Bronchial epithelial cell (primary cell): ENCODE measurements at regions not wholly inside any gene's neighbourhood (a gene's known extent, or its start where the extent isn't known, plus 50 kb on each side); places are given as distances from the start of the nearest gene placed in this dataset.
"Not testable (repeated sequence)": the region's sequence is repeated elsewhere in the genome, so short reads cannot be mapped to it uniquely, and the experiment has no call there.

Experiments
- DNase-seq: peaks from one replicate; pipeline ENCODE4 v3.0.0-alpha.2; 2010; ENCODE audit warnings: low read depth
- FAIRE-seq: peaks from 2 replicates; lab custom pipeline; 2011; peaks lifted over from hg19 to GRCh38; lab: Jason Lieb, UNC
- H3K27me3 ChIP-seq: 2 replicates; pipeline ENCODE4 v1.5.1; 2011; ENCODE audit warnings: low read length; ENCODE audit not compliant: control insufficient read depth, insufficient read depth
- H3K36me3 ChIP-seq: 2 replicates; pipeline ENCODE4 v1.5.1; 2011; ENCODE audit warnings: low read length; ENCODE audit not compliant: control insufficient read depth, insufficient read depth
- H3K4me3 ChIP-seq: 2 replicates; pipeline ENCODE4 v1.5.1; 2011; ENCODE audit warnings: mild to moderate bottlenecking, low read depth, low read length, control low read depth
- CTCF ChIP-seq: IDR thresholded peaks from 2 replicates; pipeline ENCODE4 v1.5.1; 2011; ENCODE audit warnings: mild to moderate bottlenecking, moderate library complexity, low read length, control low read depth, inconsistent platforms; ENCODE audit not compliant: insufficient read depth, severe bottlenecking

GRCh38 chr4:134700251-134700650 is 498.7 kb upstream of the PABPC4L start:
- no peaks in the 10 kb centered on the region for H3K36me3 ChIP-seq
- TF ChIP-seq CTCF: no peak
- FAIRE-seq (no peak), DNase-seq (no peak)
- no peak overlapping the region for H3K4me3 ChIP-seq
- no peaks in the 10 kb centered on the region for H3K27me3 ChIP-seq

GRCh38 chr4:134698831-134699230 is 497.2 kb upstream of the PABPC4L start:
- not testable (repeated sequence) for H3K4me3 ChIP-seq, H3K36me3 ChIP-seq, DNase-seq, H3K27me3 ChIP-seq, FAIRE-seq

DNA sequence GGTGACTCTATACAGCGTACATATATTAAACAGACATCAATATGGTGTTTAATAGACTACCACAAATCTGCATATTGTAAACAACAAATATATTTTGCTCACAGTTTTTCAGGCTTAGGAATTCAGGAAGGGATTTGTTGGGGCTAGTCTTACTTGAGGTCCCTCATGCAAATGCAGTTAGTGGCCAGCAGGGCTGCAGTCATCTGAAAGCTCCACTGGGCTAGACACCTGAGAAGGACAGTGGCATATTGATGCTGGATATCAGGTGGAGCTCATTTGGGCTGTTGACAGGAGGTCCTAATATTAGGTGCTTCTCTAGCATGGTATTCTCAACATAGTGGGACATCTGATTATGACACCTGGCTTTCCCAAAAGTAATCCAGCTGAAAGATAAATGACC is 493.8 kb upstream of the PABPC4L start:
- DNase-seq (no peak), FAIRE-seq (no peak)
- no peak for TF ChIP-seq CTCF
- Histone ChIP-seq H3K27me3 (no peaks in the 10 kb centered on the region), H3K36me3 (no peaks in the 10 kb centered on the region), H3K4me3 (no peak overlapping the region)

- no peaks in the 10 kb centered on the region for H3K36me3 ChIP-seq
- no peaks in the 10 kb centered on the region for H3K27me3 ChIP-seq
- no peak for TF ChIP-seq CTCF
- no peak for FAIRE-seq
- H3K4me3 ChIP-seq: no peak overlapping the region
- no peak for DNase-seq
These were observed 490.3 kb upstream of the PABPC4L start for GRCh38 chr4:134691915-134692314.

DNA sequence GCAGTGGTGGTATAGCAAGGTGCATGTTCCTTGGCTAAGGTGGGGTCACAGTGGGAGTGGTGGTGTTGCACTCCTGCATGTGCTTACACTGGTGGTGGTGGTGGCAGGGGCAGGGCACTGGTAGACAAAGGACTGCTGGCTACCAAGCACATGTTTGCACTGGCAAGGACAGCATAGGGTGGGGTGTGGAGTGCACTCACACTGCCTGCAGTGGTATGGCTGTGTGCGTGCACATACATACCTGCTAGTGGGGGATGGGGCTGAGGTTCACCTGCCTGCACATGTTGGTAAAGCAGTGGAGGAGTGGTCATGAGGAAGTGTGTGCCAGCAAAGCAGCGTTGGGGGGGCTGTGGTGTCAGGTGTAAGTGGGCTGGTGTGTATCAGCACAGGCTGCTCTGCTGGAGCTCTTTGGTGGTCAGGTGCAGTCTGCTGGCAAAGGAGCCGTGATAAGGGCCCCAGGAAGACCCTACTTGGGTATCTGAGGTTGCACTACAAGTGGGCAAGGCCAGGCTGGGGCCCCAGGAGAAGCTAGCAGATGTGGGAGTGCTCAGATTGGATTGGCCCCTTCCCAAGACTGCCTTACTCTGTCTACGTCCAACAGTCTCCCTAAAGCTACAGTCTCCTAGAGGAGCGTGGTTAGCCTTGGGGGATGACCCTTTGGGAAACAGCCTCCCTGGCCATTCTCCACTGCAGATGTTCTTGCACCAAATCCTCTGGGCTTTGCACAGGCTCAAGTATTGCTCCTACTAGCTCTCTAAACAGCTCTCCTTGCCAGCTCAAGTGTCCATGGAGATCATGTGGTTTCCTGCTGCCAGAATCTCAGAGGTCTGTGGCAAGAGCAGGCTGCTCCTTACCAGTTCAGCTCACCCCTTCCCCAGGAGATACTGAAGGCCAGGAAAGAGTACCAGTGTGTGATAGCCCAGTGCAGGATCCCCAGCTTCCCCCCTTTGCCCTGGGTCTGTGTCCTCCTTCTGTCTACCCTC is 486.3 kb upstream of the PABPC4L start:
- no peak overlapping the region for H3K4me3 ChIP-seq
- no peak for DNase-seq
- no peaks in the 10 kb centered on the region for H3K36me3 ChIP-seq
- H3K27me3 ChIP-seq: no peaks in the 10 kb centered on the region
- no peak for TF ChIP-seq CTCF
- FAIRE-seq: no peak

GRCh38 chr4:134677209-134677814 is 475.7 kb upstream of the PABPC4L start:
- TF ChIP-seq CTCF: no peak

More at GRCh38 chr4:134677209-134677814, 475.7 kb upstream of the PABPC4L start:
- H3K27me3 ChIP-seq: no peaks in the 10 kb centered on the region
- no peaks in the 10 kb centered on the region for H3K36me3 ChIP-seq
- no peak overlapping the region for H3K4me3 ChIP-seq
- DNase-seq (no peak), FAIRE-seq (no peak)
